Endothelial cell (in vitro differentiated cells): ENCODE measurements at regions not wholly inside any gene's neighbourhood (a gene's known extent, or its start where the extent isn't known, plus 50 kb on each side); places are given as distances from the start of the nearest gene placed in this dataset.

Source experiments
- DNase-seq: peaks from one replicate; pipeline ENCODE4 v3.0.0; 2021; ENCODE audit warnings: low spot score
- H3K27ac Mint-ChIP-seq: one replicate; pipeline ENCODE4 v1.8.0; 2021; ENCODE audit warnings: mixed read lengths, inconsistent platforms; ENCODE audit not compliant: unreplicated experiment
- H3K27me3 Mint-ChIP-seq: one replicate; pipeline ENCODE4 v1.8.0; 2021; ENCODE audit warnings: mild to moderate bottlenecking, moderate library complexity, mixed read lengths, inconsistent platforms; ENCODE audit not compliant: unreplicated experiment
- H3K36me3 Mint-ChIP-seq: one replicate; pipeline ENCODE4 v1.8.0; 2021; ENCODE audit warnings: mild to moderate bottlenecking, low read depth, mixed read lengths, inconsistent platforms; ENCODE audit not compliant: unreplicated experiment
- H3K4me1 Mint-ChIP-seq: one replicate; pipeline ENCODE4 v1.8.0; 2021; ENCODE audit warnings: mild to moderate bottlenecking, mixed read lengths, inconsistent platforms; ENCODE audit not compliant: unreplicated experiment
- H3K4me3 Mint-ChIP-seq: one replicate; pipeline ENCODE4 v1.8.0; 2021; ENCODE audit warnings: mild to moderate bottlenecking, mixed read lengths, inconsistent platforms; ENCODE audit not compliant: unreplicated experiment
- H3K9me3 Mint-ChIP-seq: one replicate; pipeline ENCODE4 v1.8.0; 2021; ENCODE audit warnings: mixed read lengths, inconsistent platforms; ENCODE audit not compliant: unreplicated experiment
- TF ChIP-seq, protein P1 (sequence below): fragments of 200-600 bp; sonication (generic); IDR thresholded peaks from one replicate; pipeline ENCODE4 v1.5.0; 2021; ENCODE audit warnings: antibody characterized with exemption; ENCODE audit not compliant: unreplicated experiment

DNA sequence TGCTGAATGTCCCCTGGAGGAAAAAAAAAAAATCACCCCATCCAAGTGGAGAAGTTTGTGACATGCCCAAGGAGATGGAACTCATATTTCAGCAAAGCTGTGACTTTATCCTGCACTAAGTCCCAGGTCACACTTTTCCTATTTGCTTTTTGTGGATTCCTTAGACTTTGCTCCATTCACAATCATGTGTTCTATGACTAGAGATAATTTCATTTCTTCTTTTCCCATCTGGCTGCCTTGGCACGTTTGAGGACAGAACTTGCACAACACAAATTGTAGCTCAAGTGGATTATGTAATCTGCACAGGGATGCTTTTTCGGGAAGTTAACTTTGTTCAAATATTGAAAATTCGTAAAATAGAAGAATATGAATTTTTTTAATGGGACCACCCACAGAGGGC is 100.7 kb upstream of the PTPN1 start:
- Mint-ChIP-seq H3K9me3 (no peaks in the 10 kb centered on the region), H3K27me3 (peaks cover 1% of the 10 kb centered on the region), H3K4me1 (no peaks in the 10 kb centered on the region), H3K4me3 (no peak overlapping the region), H3K36me3 (no peaks in the 10 kb centered on the region), H3K27ac (no peak overlapping the region)
- DNase-seq = no peak
- TF ChIP-seq, protein P1, sequence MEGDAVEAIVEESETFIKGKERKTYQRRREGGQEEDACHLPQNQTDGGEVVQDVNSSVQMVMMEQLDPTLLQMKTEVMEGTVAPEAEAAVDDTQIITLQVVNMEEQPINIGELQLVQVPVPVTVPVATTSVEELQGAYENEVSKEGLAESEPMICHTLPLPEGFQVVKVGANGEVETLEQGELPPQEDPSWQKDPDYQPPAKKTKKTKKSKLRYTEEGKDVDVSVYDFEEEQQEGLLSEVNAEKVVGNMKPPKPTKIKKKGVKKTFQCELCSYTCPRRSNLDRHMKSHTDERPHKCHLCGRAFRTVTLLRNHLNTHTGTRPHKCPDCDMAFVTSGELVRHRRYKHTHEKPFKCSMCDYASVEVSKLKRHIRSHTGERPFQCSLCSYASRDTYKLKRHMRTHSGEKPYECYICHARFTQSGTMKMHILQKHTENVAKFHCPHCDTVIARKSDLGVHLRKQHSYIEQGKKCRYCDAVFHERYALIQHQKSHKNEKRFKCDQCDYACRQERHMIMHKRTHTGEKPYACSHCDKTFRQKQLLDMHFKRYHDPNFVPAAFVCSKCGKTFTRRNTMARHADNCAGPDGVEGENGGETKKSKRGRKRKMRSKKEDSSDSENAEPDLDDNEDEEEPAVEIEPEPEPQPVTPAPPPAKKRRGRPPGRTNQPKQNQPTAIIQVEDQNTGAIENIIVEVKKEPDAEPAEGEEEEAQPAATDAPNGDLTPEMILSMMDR = no peak

DNA sequence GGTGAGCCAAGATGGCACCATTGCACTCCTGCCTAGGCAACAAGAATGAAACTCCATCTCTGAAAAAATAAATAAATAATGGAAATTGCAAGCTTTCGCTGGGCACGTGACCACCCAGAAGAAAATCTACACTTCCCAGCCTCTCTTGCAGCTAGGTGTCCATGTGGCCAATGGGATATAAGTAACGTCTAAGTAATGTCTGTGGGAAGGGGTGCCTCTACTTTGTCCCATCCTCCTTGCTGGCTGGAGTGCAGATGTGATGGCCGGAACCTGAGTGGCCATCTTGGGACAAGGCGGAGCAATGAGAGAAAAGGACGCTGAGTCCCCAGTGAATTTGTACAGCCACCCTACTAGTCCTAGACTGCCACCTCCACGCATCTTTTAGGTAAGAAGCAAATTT is 99.8 kb upstream of the PTPN1 start:
- DNase-seq = no peak
- no peaks in the 10 kb centered on the region for H3K4me1 Mint-ChIP-seq
- no peaks in the 10 kb centered on the region for H3K36me3 Mint-ChIP-seq
- TF ChIP-seq, protein P1 = no peak
- no peaks in the 10 kb centered on the region for H3K9me3 Mint-ChIP-seq
- H3K27me3 Mint-ChIP-seq = no peaks in the 10 kb centered on the region
- H3K27ac Mint-ChIP-seq = no peak overlapping the region
- H3K4me3 Mint-ChIP-seq = no peak overlapping the region

DNA sequence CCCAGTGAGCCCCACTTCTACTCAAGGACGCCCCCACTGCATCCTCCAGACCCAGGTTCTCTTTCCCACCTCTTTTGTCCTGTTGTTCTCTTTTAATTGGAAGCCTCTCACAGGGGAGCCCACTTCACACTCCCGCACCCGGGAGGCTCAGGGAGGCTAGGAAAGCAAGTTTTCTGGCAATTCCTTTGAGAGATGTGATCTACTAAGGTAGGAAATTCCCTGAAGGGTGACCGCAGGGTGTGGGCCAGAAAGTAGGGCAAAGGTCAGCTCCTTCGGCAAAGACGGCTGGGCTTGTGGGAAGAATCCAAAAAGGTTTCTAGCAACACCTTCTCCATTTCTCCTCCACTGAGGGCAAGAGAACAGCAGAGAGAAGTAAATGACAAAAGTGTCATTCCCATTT is 98.1 kb upstream of the PTPN1 start:
- Mint-ChIP-seq H3K9me3 (no peaks in the 10 kb centered on the region), H3K4me1 (no peaks in the 10 kb centered on the region), H3K4me3 (no peak overlapping the region), H3K36me3 (no peaks in the 10 kb centered on the region), H3K27ac (no peak overlapping the region), H3K27me3 (no peaks in the 10 kb centered on the region)
- TF ChIP-seq, protein P1 = no peak
- DNase-seq = no peak

GRCh38 chr20:50412499-50412898 is 97.7 kb upstream of the PTPN1 start:
- DNase-seq = no peak
- TF ChIP-seq, protein P1 = no peak
- H3K4me3 Mint-ChIP-seq = no peak overlapping the region
- no peaks in the 10 kb centered on the region for H3K36me3 Mint-ChIP-seq
- H3K27me3 Mint-ChIP-seq = no peaks in the 10 kb centered on the region
- H3K9me3 Mint-ChIP-seq = no peaks in the 10 kb centered on the region
- no peak overlapping the region for H3K27ac Mint-ChIP-seq
- H3K4me1 Mint-ChIP-seq = no peaks in the 10 kb centered on the region

- H3K36me3 Mint-ChIP-seq = no peaks in the 10 kb centered on the region
- no peaks in the 10 kb centered on the region for H3K9me3 Mint-ChIP-seq
- no peak overlapping the region for H3K4me3 Mint-ChIP-seq
- H3K27me3 Mint-ChIP-seq = no peaks in the 10 kb centered on the region
- H3K4me1 Mint-ChIP-seq = no peaks in the 10 kb centered on the region
- no peak for DNase-seq
- TF ChIP-seq, protein P1 = no peak
- H3K27ac Mint-ChIP-seq = no peak overlapping the region
These were observed 97.1 kb upstream of the PTPN1 start for GRCh38 chr20:50413088-50413500.
